ENCODE measurements at regions not wholly inside any gene's neighbourhood (a gene's known extent, or its start where the extent isn't known, plus 50 kb on each side); places are given as distances from the start of the nearest gene placed in this dataset.

GRCh38 chr13:111662895-111663294 is 342.5 kb downstream of the TEX29 start:
- TF ChIP-seq, protein P1, sequence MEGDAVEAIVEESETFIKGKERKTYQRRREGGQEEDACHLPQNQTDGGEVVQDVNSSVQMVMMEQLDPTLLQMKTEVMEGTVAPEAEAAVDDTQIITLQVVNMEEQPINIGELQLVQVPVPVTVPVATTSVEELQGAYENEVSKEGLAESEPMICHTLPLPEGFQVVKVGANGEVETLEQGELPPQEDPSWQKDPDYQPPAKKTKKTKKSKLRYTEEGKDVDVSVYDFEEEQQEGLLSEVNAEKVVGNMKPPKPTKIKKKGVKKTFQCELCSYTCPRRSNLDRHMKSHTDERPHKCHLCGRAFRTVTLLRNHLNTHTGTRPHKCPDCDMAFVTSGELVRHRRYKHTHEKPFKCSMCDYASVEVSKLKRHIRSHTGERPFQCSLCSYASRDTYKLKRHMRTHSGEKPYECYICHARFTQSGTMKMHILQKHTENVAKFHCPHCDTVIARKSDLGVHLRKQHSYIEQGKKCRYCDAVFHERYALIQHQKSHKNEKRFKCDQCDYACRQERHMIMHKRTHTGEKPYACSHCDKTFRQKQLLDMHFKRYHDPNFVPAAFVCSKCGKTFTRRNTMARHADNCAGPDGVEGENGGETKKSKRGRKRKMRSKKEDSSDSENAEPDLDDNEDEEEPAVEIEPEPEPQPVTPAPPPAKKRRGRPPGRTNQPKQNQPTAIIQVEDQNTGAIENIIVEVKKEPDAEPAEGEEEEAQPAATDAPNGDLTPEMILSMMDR (IDR thresholded peaks at IDR 0.05; ENCODE audit: insufficient read depth, low read length, poor library complexity, severe bottlenecking), result no peak
- TF ChIP-seq EZH2phosphoT487 (conservative IDR thresholded peaks at IDR 0.05; ENCODE audit: low read length), result no peak
